SK-N-SH (cell line): ENCODE measurements at regions not wholly inside any gene's neighbourhood (a gene's known extent, or its start where the extent isn't known, plus 50 kb on each side); places are given as distances from the start of the nearest gene placed in this dataset.

ENCODE experiments used
- CTCF ChIA-PET: fragments of 300-600, 350-600 bp; formaldehyde crosslinking; extraction: SDS; loops from one replicate; lab custom pipeline; 2021; lab: Yijun Ruan, JAX
- POLR2A ChIA-PET: fragments of 350-600 bp; sonication (Branson Sonifier 250); formaldehyde crosslinking; extraction: SDS; loops from one replicate; lab custom pipeline; 2020; ENCODE audit warnings: antibody characterized with exemption, inconsistent platforms; lab: Yijun Ruan, JAX
- DNase-seq: peaks from one replicate; pipeline ENCODE4 v3.0.0; 2012
- H2AFZ ChIP-seq: fragments of 200-600 bp; sonication (generic); 2 replicates; pipeline ENCODE4 v1.8.1; 2016; ENCODE audit warnings: antibody characterized with exemption, mild to moderate bottlenecking, low read depth
- H3F3A ChIP-seq: fragments of 200-600 bp; sonication (generic); replicated peaks from 2 replicates; pipeline ENCODE3; 2016; ENCODE audit warnings: antibody characterized with exemption, mild to moderate bottlenecking; ENCODE audit not compliant: insufficient read depth
- H3K27ac ChIP-seq, 2 experiments: fragments of 200-500 bp in 1 of 2; fragments of 200-600 bp in 1 of 2; sonication (Bioruptor generic) in 1 of 2; sonication (generic), shearing (Covaris generic) in 1 of 2; 2 replicates each; pipeline versions ENCODE4 v1.5.1 to v1.6.1; 2014 to 2016; ENCODE audit warnings: low read depth in 2 of 2, inconsistent platforms in 1 of 2, low read length in 1 of 2, mild to moderate bottlenecking in 1 of 2, mixed read lengths in 1 of 2
- H3K27me3 ChIP-seq: fragments of 200-600 bp; sonication (generic), shearing (Covaris generic); 2 replicates; pipeline ENCODE4 v1.6.1; 2016; ENCODE audit warnings: mixed run types; ENCODE audit not compliant: insufficient read depth
- H3K36me3 ChIP-seq, 2 experiments: fragments of 200-500 bp in 1 of 2; fragments of 200-600 bp in 1 of 2; sonication (Bioruptor generic) in 1 of 2; sonication (generic) in 1 of 2; replicated peaks in 1 of 2; 2 replicates each; pipeline versions ENCODE3 to v1.5.1; 2014 to 2016; ENCODE audit warnings: low read length in 1 of 2, mild to moderate bottlenecking in 1 of 2; ENCODE audit not compliant: insufficient read depth in 2 of 2, control insufficient read depth in 1 of 2
- H3K4me1 ChIP-seq, 2 experiments: fragments of 200-500 bp in 1 of 2; fragments of 200-600 bp in 1 of 2; sonication (Bioruptor generic) in 1 of 2; sonication (generic), shearing (Covaris generic) in 1 of 2; 2 replicates each; pipeline versions ENCODE4 v1.5.1 to v1.6.1; 2014 to 2016; ENCODE audit warnings: low read depth in 1 of 2, low read length in 1 of 2, mixed run types in 1 of 2; ENCODE audit not compliant: insufficient read depth in 2 of 2, control insufficient read depth in 1 of 2
- H3K4me2 ChIP-seq: fragments of 200-600 bp; sonication (generic), shearing (Covaris generic); 2 replicates; pipeline ENCODE4 v1.6.1; 2017; ENCODE audit warnings: mixed run types
- H3K4me3 ChIP-seq, 2 experiments: fragments of 200-500 bp in 1 of 2; fragments of 200-600 bp in 1 of 2; sonication (Bioruptor generic) in 1 of 2; sonication (generic), shearing (Covaris generic) in 1 of 2; 2 replicates each; pipeline versions ENCODE4 v1.5.1 to v1.8.1; 2014 to 2016; ENCODE audit warnings: low read depth in 2 of 2, inconsistent platforms in 1 of 2, low read length in 1 of 2, mild to moderate bottlenecking in 1 of 2, mixed read lengths in 1 of 2, moderate library complexity in 1 of 2
- H3K79me2 ChIP-seq: fragments of 200-600 bp; sonication (generic); 2 replicates; pipeline ENCODE4 v1.8.1; 2017; ENCODE audit warnings: mild to moderate bottlenecking; ENCODE audit not compliant: insufficient read depth
- H3K9ac ChIP-seq: fragments of 200-600 bp; sonication (generic); 2 replicates; pipeline ENCODE4 v1.6.1; 2017; ENCODE audit warnings: mixed run types
- H3K9me2 ChIP-seq: fragments of 200-600 bp; sonication (generic); 2 replicates; pipeline ENCODE4 v1.6.1; 2017; ENCODE audit warnings: mixed run types
- H3K9me3 ChIP-seq: fragments of 200-600 bp; sonication (generic); 2 replicates; pipeline ENCODE4 v1.6.1; 2017; ENCODE audit warnings: mixed run types, mild to moderate bottlenecking, moderate library complexity
- H4K20me1 ChIP-seq: fragments of 200-600 bp; sonication (generic); 2 replicates; pipeline ENCODE4 v1.6.1; 2017; ENCODE audit warnings: mild to moderate bottlenecking, mixed run types; ENCODE audit not compliant: insufficient read depth
- CHD2 ChIP-seq: fragments of 150-350 bp; IDR thresholded peaks from 2 replicates; pipeline ENCODE4 v1.6.1; 2018; ENCODE audit warnings: low read length; ENCODE audit not compliant: partially characterized antibody
- EZH2phosphoT487 ChIP-seq: fragments of 200-600 bp; sonication (generic); IDR thresholded peaks from 2 replicates; pipeline ENCODE4 v1.6.1; 2017; ENCODE audit warnings: low read depth, mixed run types, mild to moderate bottlenecking, antibody characterized with exemption, moderate library complexity, borderline replicate concordance
- FOXJ3 ChIP-seq: sonication (generic); formaldehyde crosslinking; IDR thresholded peaks from 2 replicates; pipeline ENCODE4 v1.5.1; 2020; ENCODE audit warnings: mild to moderate bottlenecking, missing genetic modification reagents
- GATA2 ChIP-seq: sonication (generic); formaldehyde crosslinking; IDR thresholded peaks from 2 replicates; pipeline ENCODE4 v1.5.0; 2020; ENCODE audit warnings: mild to moderate bottlenecking, missing genetic modification reagents
- IRF3 ChIP-seq: fragments of 150-350 bp; IDR thresholded peaks from 2 replicates; pipeline ENCODE4 v1.6.1; 2016; ENCODE audit warnings: mild to moderate bottlenecking, low read depth, low read length
- MXI1 ChIP-seq: IDR thresholded peaks from 2 replicates; pipeline ENCODE4 v1.6.1; 2012; ENCODE audit warnings: mild to moderate bottlenecking, low read depth, low read length, improper control_type of control experiment
- NRF1 ChIP-seq: IDR thresholded peaks from 2 replicates; pipeline ENCODE4 v1.6.1; 2012; ENCODE audit warnings: low read depth, mild to moderate bottlenecking, low read length
- PBX3 ChIP-seq: IDR thresholded peaks from 2 replicates; pipeline ENCODE4; 2012
- RCOR1 ChIP-seq: fragments of 150-350 bp; IDR thresholded peaks from 2 replicates; pipeline ENCODE4 v1.6.1; 2017; ENCODE audit warnings: antibody characterized with exemption, low read length
- RXRA ChIP-seq: IDR thresholded peaks from 2 replicates; pipeline ENCODE4 v1.4.0; 2012; ENCODE audit warnings: low read depth, mild to moderate bottlenecking, borderline replicate concordance
- TCF12 ChIP-seq: IDR thresholded peaks from 2 replicates; pipeline ENCODE4 v1.4.0; 2012
- WGBS: methylation state at CpG from one replicate; pipeline ENCODE4 v1.1.6; 2017; ENCODE audit warnings: low lambda C conversion rate; 5-methylcytosine and 5-hydroxymethylcytosine counted together

- ChIA-PET CTCF (interaction anchor here (1.8 kb wide), 1 partner anchor 10 kb away, joined by 9 read pairs; no protein-coding TSS in a partner anchor), POLR2A (no interaction called here)
- H3K27me3 ChIP-seq: no peaks in the 10 kb centered on the region
- no peak overlapping the region for H3K27ac ChIP-seq
- H3K4me2 ChIP-seq: no peak overlapping the region
- no peaks in the 10 kb centered on the region for H3K79me2 ChIP-seq
- no peaks in the 10 kb centered on the region for H3K9me2 ChIP-seq
- peaks cover 0 to 9% of the 10 kb centered on the region in 2 experiments; a peak in 1 of 4 replicates for H3K4me1 ChIP-seq
- no peak for DNase-seq
- TF ChIP-seq IRF3 (no peak), CHD2 (no peak), RXRA (no peak), GATA2 (no peak), PBX3 (no peak), NRF1 (no peak), TCF12 (no peak), FOXJ3 (CRISPR knock-in tag) (no peak), RCOR1 (no peak)
- no peaks in the 10 kb centered on the region for H3F3A ChIP-seq
- no peaks in the 10 kb centered on the region for H4K20me1 ChIP-seq
- H3K9me3 ChIP-seq: no peaks in the 10 kb centered on the region
- no peak overlapping the region for H3K4me3 ChIP-seq
- no peak overlapping the region for H2AFZ ChIP-seq
- 85% methylated on average over 8 of the region's 8 CpGs for WGBS
- no peaks in the 10 kb centered on the region for H3K36me3 ChIP-seq
- no peak overlapping the region for H3K9ac ChIP-seq
These were observed 329.5 kb upstream of the AZI2 start for GRCh38 chr3:28678086-28678485.

GRCh38 chr3:28680050-28680449 is 331.4 kb upstream of the AZI2 start:
- Histone ChIP-seq H3K9ac (no peak overlapping the region), H3K4me3 (no peak overlapping the region), H3K9me3 (no peaks in the 10 kb centered on the region), H4K20me1 (no peaks in the 10 kb centered on the region), H3K79me2 (no peaks in the 10 kb centered on the region), H3K4me2 (no peak overlapping the region), H3K9me2 (no peaks in the 10 kb centered on the region), H3K4me1 (peaks cover 0 to 9% of the 10 kb centered on the region in 2 experiments; a peak in 1 of 4 replicates), H3F3A (no peaks in the 10 kb centered on the region), H3K27me3 (no peaks in the 10 kb centered on the region), H3K27ac (no peak overlapping the region), H2AFZ (no peak overlapping the region), H3K36me3 (no peaks in the 10 kb centered on the region)
- ChIA-PET CTCF (interaction anchor here (1.1 kb wide), 1 partner anchor 12 kb away, joined by 4 read pairs; no protein-coding TSS in a partner anchor), POLR2A (no interaction called here)
- WGBS: 47% methylated on average over 3 of the region's 3 CpGs
- TF ChIP-seq MXI1 (no peak), EZH2phosphoT487 (no peak)
- no peak for DNase-seq
